Hepatocyte (in vitro differentiated cells): ENCODE measurements at regions not wholly inside any gene's neighbourhood (a gene's known extent, or its start where the extent isn't known, plus 50 kb on each side); places are given as distances from the start of the nearest gene placed in this dataset.

Experiments
- EZH2phosphoT487 ChIP-seq: fragments of 200-600 bp; sonication (generic); IDR thresholded peaks from one replicate; pipeline ENCODE4 v1.6.1; 2018; ENCODE audit warnings: antibody characterized with exemption, mild to moderate bottlenecking, low read depth, moderate library complexity; ENCODE audit not compliant: unreplicated experiment, severe bottlenecking
- TF ChIP-seq, protein P1 (sequence below): fragments of 200-600 bp; sonication (generic); IDR thresholded peaks from 2 replicates; pipeline ENCODE4 v1.5.1; 2016; ENCODE audit warnings: antibody characterized with exemption, mild to moderate bottlenecking; ENCODE audit not compliant: poor library complexity

DNA sequence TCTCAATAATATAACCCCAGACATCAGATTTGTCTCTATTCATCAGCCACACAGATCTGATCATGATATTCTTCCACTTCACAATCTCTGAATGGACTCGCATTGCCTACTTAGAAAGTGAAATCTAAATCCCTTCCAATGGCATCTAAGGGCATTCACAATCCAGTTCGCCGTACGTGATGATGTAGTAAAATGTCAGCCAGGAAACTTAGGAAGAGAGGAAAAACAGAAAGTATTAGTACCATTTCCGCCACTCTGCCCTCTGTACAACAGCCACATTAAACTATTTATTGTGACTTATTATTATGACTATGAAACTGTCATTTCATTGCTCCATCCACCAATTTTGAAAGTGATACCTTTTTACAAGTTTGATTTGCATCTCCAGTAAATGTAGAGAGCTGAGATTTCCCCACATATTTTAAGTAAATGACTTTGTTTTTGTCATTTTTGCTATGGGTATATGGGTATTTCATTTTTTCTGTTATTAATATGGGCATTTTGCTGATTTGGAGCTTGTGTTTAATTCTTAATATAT is 69.4 kb upstream of the SMIM36 start:
- TF ChIP-seq, protein P1, sequence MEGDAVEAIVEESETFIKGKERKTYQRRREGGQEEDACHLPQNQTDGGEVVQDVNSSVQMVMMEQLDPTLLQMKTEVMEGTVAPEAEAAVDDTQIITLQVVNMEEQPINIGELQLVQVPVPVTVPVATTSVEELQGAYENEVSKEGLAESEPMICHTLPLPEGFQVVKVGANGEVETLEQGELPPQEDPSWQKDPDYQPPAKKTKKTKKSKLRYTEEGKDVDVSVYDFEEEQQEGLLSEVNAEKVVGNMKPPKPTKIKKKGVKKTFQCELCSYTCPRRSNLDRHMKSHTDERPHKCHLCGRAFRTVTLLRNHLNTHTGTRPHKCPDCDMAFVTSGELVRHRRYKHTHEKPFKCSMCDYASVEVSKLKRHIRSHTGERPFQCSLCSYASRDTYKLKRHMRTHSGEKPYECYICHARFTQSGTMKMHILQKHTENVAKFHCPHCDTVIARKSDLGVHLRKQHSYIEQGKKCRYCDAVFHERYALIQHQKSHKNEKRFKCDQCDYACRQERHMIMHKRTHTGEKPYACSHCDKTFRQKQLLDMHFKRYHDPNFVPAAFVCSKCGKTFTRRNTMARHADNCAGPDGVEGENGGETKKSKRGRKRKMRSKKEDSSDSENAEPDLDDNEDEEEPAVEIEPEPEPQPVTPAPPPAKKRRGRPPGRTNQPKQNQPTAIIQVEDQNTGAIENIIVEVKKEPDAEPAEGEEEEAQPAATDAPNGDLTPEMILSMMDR, result no peak
- TF ChIP-seq EZH2phosphoT487, result no peak
